ENCODE measurements at regions not wholly inside any gene's neighbourhood (a gene's known extent, or its start where the extent isn't known, plus 50 kb on each side); places are given as distances from the start of the nearest gene placed in this dataset.

DNA sequence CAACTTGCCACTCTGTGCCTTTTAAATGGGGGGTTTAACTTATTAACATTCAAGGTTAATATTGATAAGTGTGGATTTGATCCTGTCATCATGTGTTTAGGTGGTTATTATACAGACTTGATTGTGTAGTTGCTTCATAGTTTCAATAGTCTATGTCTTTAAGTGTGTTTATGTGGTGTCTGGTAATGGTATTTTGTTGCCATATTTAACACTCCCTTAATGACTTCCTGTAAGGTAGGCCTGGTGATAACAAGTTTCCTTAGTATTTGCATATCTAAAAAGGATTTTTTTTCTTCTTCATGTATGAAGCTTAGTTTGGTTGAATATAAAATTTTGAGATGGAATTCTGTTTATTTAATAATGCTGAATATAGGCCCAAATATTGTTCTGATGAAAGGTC lies 506.0 kb upstream of the ZNF462 start:
- no peak for DNase-seq

DNA sequence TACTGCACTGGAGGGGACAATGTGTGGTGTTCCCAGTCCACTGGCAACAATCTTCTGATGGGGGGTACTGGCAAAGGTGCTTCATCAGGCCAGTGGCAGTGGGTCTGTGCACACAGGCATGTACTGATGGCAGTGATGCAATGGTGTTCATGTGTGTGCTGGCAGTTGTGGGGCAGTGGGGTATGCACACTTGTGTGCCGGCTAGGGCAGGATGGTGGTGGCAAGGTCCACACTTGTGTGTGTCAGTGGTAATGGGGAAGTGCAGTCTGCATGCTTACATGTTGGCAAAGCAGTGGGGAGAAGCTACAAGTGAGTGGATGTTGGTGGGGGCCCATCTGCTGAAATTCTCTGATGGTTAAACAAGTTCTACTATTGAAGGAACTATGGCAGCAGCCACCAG lies 504.6 kb upstream of the ZNF462 start:
- no peak for DNase-seq

DNA sequence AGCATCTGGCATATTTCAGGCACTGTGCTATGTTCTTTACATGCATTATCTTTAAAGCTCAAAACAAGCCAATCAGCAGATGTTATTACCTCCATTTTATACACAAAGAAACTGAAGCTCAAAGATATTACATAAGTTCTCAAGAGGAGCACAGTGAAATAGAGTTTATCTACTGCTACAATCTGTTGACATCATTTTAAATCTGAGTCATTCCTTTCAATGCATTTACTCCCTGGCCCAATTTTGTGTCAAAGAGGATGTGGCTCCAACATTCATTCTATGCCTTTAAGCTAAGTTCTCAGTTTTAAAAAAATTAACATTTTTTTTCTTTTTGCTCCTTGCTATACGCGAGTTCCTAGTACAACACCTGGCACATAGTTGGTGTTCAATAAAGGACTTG lies 486.3 kb upstream of the ZNF462 start:
- no peak for DNase-seq

- DNase-seq, result no peak
Measured at GRCh38 chr9:106383072-106383471, 479.9 kb upstream of the ZNF462 start.

DNA sequence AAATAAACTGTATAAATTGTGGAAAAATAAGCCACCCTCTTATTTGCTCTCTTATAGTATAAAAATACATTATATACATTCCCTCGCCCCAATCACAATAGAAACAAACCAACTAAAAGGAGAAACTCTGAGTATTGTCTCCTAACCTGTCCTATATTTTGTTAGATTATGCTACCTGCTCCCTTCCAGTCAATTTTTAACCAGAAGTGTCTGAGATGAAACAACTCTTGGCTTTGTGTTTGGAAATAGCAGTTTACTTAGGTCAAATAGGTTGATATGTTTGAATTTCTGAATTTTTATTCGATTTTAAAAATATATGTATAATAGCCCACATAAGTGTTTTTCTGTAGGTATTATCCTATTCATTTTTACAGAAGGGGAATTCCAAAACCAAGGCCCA lies 475.0 kb upstream of the ZNF462 start:
- no peak for DNase-seq

DNA sequence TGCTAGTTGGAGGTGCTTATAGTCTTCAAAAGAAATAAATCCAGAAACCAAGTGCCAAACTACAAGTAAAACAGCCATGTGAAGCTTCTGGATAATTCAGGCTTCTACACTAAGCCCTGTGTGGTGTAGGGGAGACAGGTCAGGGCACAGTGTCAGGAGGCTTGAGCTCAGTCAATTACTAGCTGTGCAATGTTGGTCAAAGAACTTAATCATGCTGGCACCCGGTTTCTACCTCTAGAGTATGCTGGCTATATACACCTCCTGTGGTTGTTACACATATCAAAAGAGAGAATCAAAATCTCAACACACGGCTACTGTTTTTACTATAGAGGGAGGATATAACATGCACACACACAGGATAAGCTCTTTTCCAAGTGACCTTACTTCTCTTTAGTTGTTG lies 469.7 kb upstream of the ZNF462 start:
- DNase-seq, result no peak

DNA sequence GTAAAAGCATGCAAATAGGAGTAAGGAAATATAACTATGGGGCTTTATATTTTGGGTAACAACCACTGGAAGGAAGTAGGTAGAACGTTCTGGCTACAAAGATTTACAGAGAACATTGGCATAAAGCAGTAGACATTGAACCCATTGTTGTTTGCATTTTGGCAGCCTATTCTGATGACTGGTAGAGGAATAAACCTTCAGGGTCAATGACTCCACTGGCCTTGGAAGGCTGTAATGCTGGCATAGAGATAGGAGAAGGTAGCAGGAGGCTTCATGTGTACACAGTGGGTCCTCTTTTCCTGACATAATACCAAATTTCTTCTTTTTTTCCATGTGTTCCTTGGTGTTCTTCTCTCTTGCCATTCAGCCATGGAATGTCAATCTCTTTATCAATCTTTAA lies 462.8 kb upstream of the ZNF462 start:
- no peak for DNase-seq

GRCh38 chr9:106400950-106401349 lies 462.0 kb upstream of the ZNF462 start:
- no peak for DNase-seq

GRCh38 chr9:106403081-106403480 lies 459.9 kb upstream of the ZNF462 start:
- DNase-seq, result no peak

- no peak for DNase-seq
Measured at GRCh38 chr9:106404137-106404536, 458.8 kb upstream of the ZNF462 start.

- DNase-seq, result no peak
Measured at GRCh38 chr9:106405871-106406435, 457.0 kb upstream of the ZNF462 start.

DNA sequence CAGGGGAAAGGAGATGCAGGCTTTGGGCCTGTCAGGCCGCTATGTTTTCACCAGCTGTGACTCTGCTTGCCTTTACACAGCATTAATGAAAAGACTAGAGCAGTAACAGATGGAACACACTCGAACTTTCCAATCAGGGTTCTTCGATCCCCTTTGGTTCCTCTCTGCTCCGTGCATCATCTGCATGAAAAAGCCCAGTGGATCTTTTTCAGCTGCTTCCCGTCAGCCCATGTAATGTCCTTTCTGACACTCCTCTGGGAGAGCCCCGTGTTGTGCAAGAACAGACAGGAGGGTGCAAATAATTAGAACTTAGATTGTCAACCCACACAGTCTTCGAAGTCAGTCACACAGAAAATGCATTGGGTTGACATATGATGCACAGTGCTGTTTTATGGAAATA lies 448.9 kb upstream of the ZNF462 start:
- DNase-seq, result no peak

- DNase-seq, result no peak
Measured at GRCh38 chr9:106417685-106418084, 445.3 kb upstream of the ZNF462 start.

DNA sequence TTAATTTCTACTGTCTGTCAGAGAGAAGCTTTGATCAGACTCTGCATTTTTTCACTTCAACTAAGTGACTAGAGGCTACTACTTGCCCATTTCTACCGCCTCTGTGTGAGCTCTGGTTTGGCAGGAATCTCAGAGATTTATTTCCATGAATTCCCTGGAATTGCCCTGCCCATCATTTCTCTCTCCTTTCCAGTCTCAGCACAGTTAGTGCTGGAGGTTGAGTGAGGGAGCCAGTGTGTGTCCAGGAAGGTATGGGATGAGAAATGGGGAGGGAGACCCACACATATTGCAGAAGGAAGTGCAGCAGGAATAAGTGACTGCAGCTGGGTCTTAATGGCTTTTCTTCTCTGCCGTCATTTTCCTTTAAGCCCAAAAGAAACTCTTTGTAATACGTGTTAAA lies 443.1 kb upstream of the ZNF462 start:
- DNase-seq, result no peak

DNA sequence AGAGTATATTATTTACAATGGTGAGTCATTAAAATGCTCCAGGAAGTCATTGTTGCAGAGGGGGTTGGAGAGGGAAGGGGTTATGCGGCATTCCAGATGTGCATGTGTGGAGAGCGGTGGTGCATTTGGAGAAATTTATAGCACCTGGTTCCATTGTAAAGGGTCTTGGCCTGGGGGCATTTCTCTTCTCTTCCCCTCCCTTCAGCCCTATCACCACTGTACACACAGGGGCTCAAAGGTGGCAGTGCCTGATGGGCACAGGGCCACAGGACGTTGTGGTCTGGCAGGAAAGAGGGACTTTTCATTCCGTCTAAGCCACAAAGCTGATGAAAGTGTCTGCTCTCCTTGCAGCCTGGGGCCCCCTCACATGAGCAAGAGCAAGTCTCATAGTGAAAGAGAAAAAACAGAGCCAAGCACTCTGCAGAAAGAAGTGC lies 442.4 kb upstream of the ZNF462 start:
- DNase-seq, result no peak

DNA sequence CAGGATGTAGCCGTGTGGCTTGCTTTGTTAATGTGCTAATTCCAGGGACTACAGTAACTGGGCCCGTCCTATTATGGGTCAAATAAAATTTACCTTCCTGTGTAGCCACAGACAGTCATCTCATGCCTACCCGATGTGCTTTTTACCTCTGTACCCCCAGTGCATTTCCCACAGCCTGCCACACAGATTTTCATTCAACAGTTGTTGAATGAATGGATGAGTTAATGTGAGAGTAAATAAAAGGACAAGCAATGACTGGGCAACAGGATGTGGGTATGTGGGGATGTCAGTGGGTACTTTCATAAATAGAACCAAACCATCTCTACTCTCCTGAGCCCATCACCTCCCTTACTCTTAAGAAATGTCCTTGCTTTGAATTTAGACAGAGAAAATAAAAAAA lies 441.2 kb upstream of the ZNF462 start:
- no peak for DNase-seq

DNA sequence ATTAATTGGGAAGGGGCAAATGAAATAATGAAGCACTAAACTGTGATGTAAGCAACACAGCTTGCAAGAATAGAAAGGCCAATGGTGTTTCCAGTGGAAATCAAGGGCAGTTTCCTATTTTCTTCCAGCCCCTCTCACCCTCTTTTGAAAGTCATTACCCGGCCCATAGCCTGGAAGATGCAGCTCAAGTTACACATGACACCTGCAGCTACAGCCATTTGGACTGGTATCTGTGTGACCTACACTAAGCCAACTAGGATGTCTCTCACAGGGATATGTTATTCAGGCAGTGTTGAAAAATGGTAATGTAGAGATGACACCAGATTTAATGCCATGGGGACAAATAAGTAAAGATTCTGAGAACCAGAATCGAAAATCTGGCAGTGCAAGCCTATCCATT lies 439.4 kb upstream of the ZNF462 start:
- DNase-seq, result no peak

GRCh38 chr9:106432631-106433030 lies 430.3 kb upstream of the ZNF462 start:
- no peak for DNase-seq

DNA sequence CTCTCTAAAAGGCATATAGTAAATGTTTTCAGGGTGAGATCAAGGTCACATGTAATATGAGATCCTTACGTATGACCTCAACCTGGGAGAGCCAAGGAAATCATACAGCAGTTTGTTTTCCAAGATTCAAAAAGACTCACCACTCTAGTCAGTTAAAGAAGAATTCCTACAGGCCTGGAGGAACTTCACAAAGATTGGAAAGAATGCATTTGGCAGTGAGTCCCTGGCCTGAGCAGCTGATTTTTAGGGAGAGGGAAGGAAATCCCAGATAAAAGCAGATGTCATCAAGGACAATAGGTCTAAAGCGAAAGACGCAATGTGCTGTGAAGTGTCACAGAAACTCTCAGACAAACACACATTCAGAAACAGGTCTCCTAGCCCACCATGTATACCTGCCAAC lies 424.0 kb upstream of the ZNF462 start:
- DNase-seq, result no peak

- DNase-seq, result no peak
Measured at GRCh38 chr9:106441283-106441682, 421.7 kb upstream of the ZNF462 start.

GRCh38 chr9:106443520-106443919 lies 419.4 kb upstream of the ZNF462 start:
- DNase-seq, result no peak

GRCh38 chr9:106445107-106445506 lies 417.9 kb upstream of the ZNF462 start:
- no peak for DNase-seq

GRCh38 chr9:106449336-106449927 lies 413.5 kb upstream of the ZNF462 start:
- no peak for DNase-seq

GRCh38 chr9:106450549-106450948 lies 412.4 kb upstream of the ZNF462 start:
- DNase-seq, result no peak

DNA sequence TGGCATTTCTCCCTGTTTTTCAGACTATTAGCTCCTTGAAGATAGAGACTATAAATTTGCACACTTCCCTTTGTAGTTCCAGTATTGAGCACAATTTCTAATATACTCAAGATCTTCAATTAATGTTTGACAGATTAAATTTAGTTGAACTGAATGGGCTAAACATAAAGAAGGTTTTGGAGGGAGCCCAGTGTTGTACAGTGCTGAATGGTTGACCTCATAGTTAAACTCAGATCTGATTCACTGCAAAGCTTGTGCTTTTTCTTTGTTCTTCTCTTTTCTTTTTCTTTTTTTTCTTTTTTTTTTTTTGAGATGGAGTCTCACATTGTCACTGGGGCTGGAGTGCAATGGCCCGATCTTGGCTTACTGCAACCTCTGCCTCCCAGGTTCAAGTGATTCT lies 411.7 kb upstream of the ZNF462 start:
- no peak for DNase-seq
